IMR-90 (cell line): ENCODE measurements at regions not wholly inside any gene's neighbourhood (a gene's known extent, or its start where the extent isn't known, plus 50 kb on each side); places are given as distances from the start of the nearest gene placed in this dataset.
A peak's percentile ranks its signal among the peaks of the same experiment; 100 is the strongest.

ENCODE experiments used
- ATAC-seq: fragments of 200-7000 bp; cut with Tn5 transposase; 2 replicates; pipeline ENCODE4 v1.9.1; 2020; ENCODE audit warnings: low read depth, mild to moderate bottlenecking, moderate library complexity
- BruUV-seq: library from RNA; stranded (reverse); fragments of 400-500 nt; replicated peaks from 2 replicates; lab custom pipeline; 2021; lab: Mats Ljungman, UMichigan
- CTCF ChIA-PET: fragments of 300-600 bp; formaldehyde crosslinking; extraction: SDS; loops from one replicate; lab custom pipeline; 2021; ENCODE audit warnings: antibody characterized with exemption; lab: Yijun Ruan, JAX
- POLR2A ChIA-PET: fragments of 300-600 bp; sonication (Branson Sonifier 250); formaldehyde crosslinking; loops from one replicate; lab custom pipeline; 2022; ENCODE audit warnings: antibody characterized with exemption; ENCODE audit not compliant: unreplicated experiment; lab: Charles Lee
- DNase-seq: peaks from one replicate; pipeline ENCODE4 v3.0.0; 2013
- H2AFZ ChIP-seq: replicated peaks from 2 replicates; pipeline ENCODE3; 2013; ENCODE audit warnings: low read length, mild to moderate bottlenecking; ENCODE audit not compliant: poor library complexity
- H2AK5ac ChIP-seq: 2 replicates; pipeline ENCODE4 v1.6.1; 2013; ENCODE audit warnings: low read depth, low read length, inconsistent platforms
- H2AK9ac ChIP-seq: replicated peaks from 2 replicates; pipeline ENCODE3; 2013; ENCODE audit warnings: mild to moderate bottlenecking, low read depth, low read length, moderate library complexity; ENCODE audit not compliant: poor library complexity
- H2BK120ac ChIP-seq: 2 replicates; pipeline ENCODE4 v1.6.1; 2013; ENCODE audit warnings: low read depth, low read length, inconsistent platforms
- H2BK15ac ChIP-seq: 3 replicates; pipeline ENCODE4 v1.6.1; 2013; ENCODE audit warnings: low read depth, low read length, inconsistent platforms
- H2BK20ac ChIP-seq: 2 replicates; pipeline ENCODE4 v1.6.1; 2013; ENCODE audit warnings: low read depth, mild to moderate bottlenecking, inconsistent platforms, low read length, moderate library complexity
- H2BK5ac ChIP-seq: 2 replicates; pipeline ENCODE4 v1.6.1; 2013; ENCODE audit warnings: mild to moderate bottlenecking, low read depth, low read length, inconsistent platforms; ENCODE audit not compliant: poor library complexity, severe bottlenecking
- H3K14ac ChIP-seq: replicated peaks from 2 replicates; pipeline ENCODE4 v1.6.1; 2013; ENCODE audit warnings: low read depth, low read length, inconsistent platforms
- H3K18ac ChIP-seq: 2 replicates; pipeline ENCODE4 v1.6.1; 2013; ENCODE audit warnings: low read depth, low read length, control low read depth
- H3K23ac ChIP-seq: 2 replicates; pipeline ENCODE4 v1.6.1; 2013; ENCODE audit warnings: low read depth, low read length, inconsistent platforms
- H3K27ac ChIP-seq: 2 replicates; pipeline ENCODE4 v1.5.1; 2013; ENCODE audit warnings: mild to moderate bottlenecking, control low read depth, low read length; ENCODE audit not compliant: insufficient read depth
- H3K27me3 ChIP-seq: 2 replicates; pipeline ENCODE4 v1.6.1; 2013; ENCODE audit warnings: low read length; ENCODE audit not compliant: control insufficient read depth, insufficient read depth
- H3K36me3 ChIP-seq: 2 replicates; pipeline ENCODE4 v1.6.1; 2013; ENCODE audit warnings: low read length, mixed read lengths; ENCODE audit not compliant: control insufficient read depth, insufficient read depth
- H3K4ac ChIP-seq: 2 replicates; pipeline ENCODE4 v1.6.1; 2013; ENCODE audit warnings: low read depth, low read length, inconsistent platforms
- H3K4me1 ChIP-seq: 2 replicates; pipeline ENCODE4 v1.6.1; 2013; ENCODE audit warnings: low read length, mixed read lengths; ENCODE audit not compliant: control insufficient read depth, insufficient read depth
- H3K4me2 ChIP-seq: 2 replicates; pipeline ENCODE4 v1.6.1; 2013; ENCODE audit warnings: low read depth, mild to moderate bottlenecking, control low read depth, low read length, moderate library complexity
- H3K4me3 ChIP-seq: 2 replicates; pipeline ENCODE4 v1.5.1; 2013; ENCODE audit warnings: low read depth, mild to moderate bottlenecking, control low read depth, low read length, moderate library complexity; ENCODE audit not compliant: insufficient read depth
- H3K56ac ChIP-seq: 2 replicates; pipeline ENCODE4 v1.6.1; 2013; ENCODE audit warnings: low read length, inconsistent platforms; ENCODE audit not compliant: insufficient read depth; ENCODE audit errors: extremely low read depth
- H3K79me1 ChIP-seq, 2 experiments: 2 replicates each; pipeline ENCODE4 v1.6.1; 2013; ENCODE audit warnings: low read length in 2 of 2, inconsistent platforms in 1 of 2, low read depth in 1 of 2
- H3K9ac ChIP-seq: 2 replicates; pipeline ENCODE4 v1.6.1; 2013; ENCODE audit warnings: low read depth, low read length, control low read depth
- H3K9me1 ChIP-seq: 2 replicates; pipeline ENCODE4 v1.6.1; 2013; ENCODE audit warnings: low read length, inconsistent platforms; ENCODE audit not compliant: insufficient read depth
- H3K9me3 ChIP-seq: 2 replicates; pipeline ENCODE4 v1.6.1; 2013; ENCODE audit warnings: low read length; ENCODE audit not compliant: control insufficient read depth, insufficient read depth
- H4K20me1 ChIP-seq: 2 replicates; pipeline ENCODE4 v1.6.1; 2013; ENCODE audit warnings: low read length, inconsistent platforms; ENCODE audit not compliant: insufficient read depth
- H4K5ac ChIP-seq: 2 replicates; pipeline ENCODE4 v1.6.1; 2013; ENCODE audit warnings: mild to moderate bottlenecking, low read depth, low read length, control low read depth
- H4K8ac ChIP-seq, 2 experiments: 2 replicates each; pipeline ENCODE4 v1.6.1; 2013; ENCODE audit warnings: low read depth in 2 of 2, low read length in 2 of 2, control low read depth in 1 of 2, inconsistent platforms in 1 of 2
- H4K91ac ChIP-seq: 2 replicates; pipeline ENCODE4 v1.6.1; 2013; ENCODE audit warnings: low read depth, low read length, inconsistent platforms; ENCODE audit not compliant: insufficient read depth
- BHLHE40 ChIP-seq: fragments of 150-350 bp; IDR thresholded peaks from 2 replicates; pipeline ENCODE4 v1.6.1; 2016; ENCODE audit warnings: mild to moderate bottlenecking, low read depth, low read length
- CEBPB ChIP-seq: IDR thresholded peaks from 2 replicates; pipeline ENCODE4 v1.6.1; 2012; ENCODE audit warnings: low read depth, low read length, improper control_type of control experiment
- CHD1 ChIP-seq: IDR thresholded peaks from 2 replicates; pipeline ENCODE4 v1.6.1; 2012; ENCODE audit warnings: low read depth, low read length, improper control_type of control experiment
- CTCF ChIP-seq: conservative IDR thresholded peaks from 2 replicates; pipeline ENCODE4 v1.5.1; 2012; ENCODE audit warnings: mild to moderate bottlenecking, low read depth, low read length, improper control_type of control experiment
- FOS ChIP-seq: fragments of 150-350 bp; IDR thresholded peaks from 2 replicates; pipeline ENCODE4 v1.6.1; 2016; ENCODE audit warnings: low read depth, low read length
- MAFK ChIP-seq: IDR thresholded peaks from 2 replicates; pipeline ENCODE4 v1.6.1; 2012; ENCODE audit warnings: low read depth, low read length, improper control_type of control experiment
- NFE2L2 ChIP-seq: fragments of 150-350 bp; IDR thresholded peaks from 2 replicates; pipeline ENCODE4 v1.6.1; 2016; ENCODE audit warnings: low read depth, mild to moderate bottlenecking, low read length
- POLR2A ChIP-seq: IDR thresholded peaks from 2 replicates; pipeline ENCODE4 v1.6.1; 2012; ENCODE audit warnings: mild to moderate bottlenecking, low read depth, low read length
- RAD21 ChIP-seq: IDR thresholded peaks from 2 replicates; pipeline ENCODE4 v1.6.1; 2012; ENCODE audit warnings: low read length, improper control_type of control experiment
- RFX5 ChIP-seq: IDR thresholded peaks from 2 replicates; pipeline ENCODE4 v1.8.0; 2012; ENCODE audit warnings: low read depth, mild to moderate bottlenecking, low read length, moderate library complexity
- SMC3 ChIP-seq: fragments of 150-350 bp; IDR thresholded peaks from 2 replicates; pipeline ENCODE4 v1.6.1; 2016; ENCODE audit warnings: low read depth, mild to moderate bottlenecking, antibody characterized with exemption, low read length, moderate library complexity
- USF2 ChIP-seq: fragments of 150-350 bp; IDR thresholded peaks from 2 replicates; pipeline ENCODE4 v1.6.1; 2017; ENCODE audit warnings: mild to moderate bottlenecking, antibody characterized with exemption, low read length, low read depth
- dilution Hi-C: fragments of 300-500 bp; cut with HindIII; formaldehyde crosslinking; loops from one replicate; pipeline ENCODE4 v1.14.3; 2018; ENCODE audit warnings: low sequenced_read_pairs; ENCODE audit not compliant: unreplicated experiment
- in situ Hi-C: fragments of 300-500 bp; cut with MboI; formaldehyde crosslinking; loops from 3 replicates; pipeline ENCODE4 v1.14.3; 2019; ENCODE audit warnings: low sequenced_read_pairs, inconsistent platforms, mixed read lengths
- intact Hi-C: fragments of 100-400 bp; cut with micrococcal nuclease; formaldehyde crosslinking; loops from 2 replicates; pipeline ENCODE4 v1.10.0; 2022
- TF ChIP-seq, protein P1 (sequence below): fragments of 150-350 bp; IDR thresholded peaks from 2 replicates; pipeline ENCODE4 v1.6.1; 2016; ENCODE audit warnings: low read depth, mild to moderate bottlenecking, low read length, moderate library complexity, borderline replicate concordance

DNA sequence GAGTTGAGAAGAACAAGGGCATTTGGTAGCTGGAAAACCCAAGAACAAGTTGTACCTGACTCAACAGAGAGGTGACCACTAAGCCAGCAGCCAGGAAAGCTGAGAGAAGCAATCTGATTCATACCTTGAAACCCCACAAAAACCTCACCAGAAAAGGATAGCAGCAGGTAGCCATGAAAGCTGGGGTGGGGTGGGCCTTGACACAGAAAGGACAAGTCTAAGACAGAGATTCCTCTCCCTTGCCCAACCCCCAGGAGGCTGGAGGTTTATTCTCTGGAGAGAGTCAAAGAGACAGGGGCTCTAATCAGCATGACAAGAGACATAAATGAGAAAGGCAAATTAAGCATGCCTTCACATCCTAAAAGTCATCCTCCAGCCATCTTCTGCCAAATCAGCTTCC, 151.7 kb upstream of the DST start:
- Histone ChIP-seq H3K27me3 (no peaks in the 10 kb centered on the region), H2BK5ac (no peak overlapping the region), H4K8ac (no peak overlapping the region), H2AFZ (no peak overlapping the region), H2BK15ac (no peak overlapping the region), H2BK120ac (no peak overlapping the region), H3K4me2 (no peak overlapping the region), H3K23ac (peak overlapping the region; percentile 67; the same call in 1 of the 2 replicates), H3K79me1 (peaks cover 36 to 84% of the 10 kb centered on the region in 2 experiments), H3K14ac (peak overlapping the region; percentile 1; the same call in 1 of the 2 replicates), H4K20me1 (peaks cover 76% of the 10 kb centered on the region), H3K4me3 (no peak overlapping the region), H3K56ac (peak overlapping the region; percentile 22; the same call in 1 of the 2 replicates), H4K91ac (no peak overlapping the region), H3K27ac (no peak overlapping the region), H2BK20ac (no peak overlapping the region), H3K9ac (no peak overlapping the region), H3K18ac (no peak overlapping the region), H3K36me3 (no peaks in the 10 kb centered on the region; the same call in 1 of the 2 replicates), H3K9me3 (no peaks in the 10 kb centered on the region), H4K5ac (no peak overlapping the region), H2AK5ac (no peak overlapping the region), H2AK9ac (no peak overlapping the region), H3K4me1 (peaks cover 14% of the 10 kb centered on the region), H3K9me1 (peaks cover 11% of the 10 kb centered on the region; the same call in 1 of the 2 replicates), H3K4ac (no peak overlapping the region)
- in situ Hi-C loops (no loop called here), intact Hi-C loops (no loop called here), dilution Hi-C loops (no loop called here)
- ChIA-PET POLR2A (no interaction called here), CTCF (no interaction called here)
- ATAC-seq, result no peak
- no TSS peak for BruUV-seq
- TF ChIP-seq FOS (no peak), BHLHE40 (no peak), CEBPB (no peak), CTCF (no peak), CHD1 (no peak), RFX5 (no peak), MAFK (no peak), USF2 (no peak), RAD21 (no peak), SMC3 (no peak), POLR2A (no peak), NFE2L2 (no peak)
- TF ChIP-seq, protein P1, sequence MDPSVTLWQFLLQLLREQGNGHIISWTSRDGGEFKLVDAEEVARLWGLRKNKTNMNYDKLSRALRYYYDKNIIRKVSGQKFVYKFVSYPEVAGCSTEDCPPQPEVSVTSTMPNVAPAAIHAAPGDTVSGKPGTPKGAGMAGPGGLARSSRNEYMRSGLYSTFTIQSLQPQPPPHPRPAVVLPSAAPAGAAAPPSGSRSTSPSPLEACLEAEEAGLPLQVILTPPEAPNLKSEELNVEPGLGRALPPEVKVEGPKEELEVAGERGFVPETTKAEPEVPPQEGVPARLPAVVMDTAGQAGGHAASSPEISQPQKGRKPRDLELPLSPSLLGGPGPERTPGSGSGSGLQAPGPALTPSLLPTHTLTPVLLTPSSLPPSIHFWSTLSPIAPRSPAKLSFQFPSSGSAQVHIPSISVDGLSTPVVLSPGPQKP, result no peak
- no peak for DNase-seq
